Keratinocyte (primary cell): ENCODE measurements at regions not wholly inside any gene's neighbourhood (a gene's known extent, or its start where the extent isn't known, plus 50 kb on each side); places are given as distances from the start of the nearest gene placed in this dataset.

Experiments used
- DNase-seq: peaks from one replicate; pipeline ENCODE4 v3.0.0-alpha.2; 2011; ENCODE audit warnings: low read depth, missing footprints, low spot score
- FAIRE-seq: peaks from 2 replicates; lab custom pipeline; 2011; peaks lifted over from hg19 to GRCh38; lab: Jason Lieb, UNC
- H2AFZ ChIP-seq: 2 replicates; pipeline ENCODE4 v1.6.0; 2012; ENCODE audit warnings: low read length, control low read depth, inconsistent platforms; ENCODE audit not compliant: control insufficient read depth
- H3K27ac ChIP-seq: 2 replicates; pipeline ENCODE4 v1.5.1; 2011; ENCODE audit warnings: low read length; ENCODE audit not compliant: control insufficient read depth, insufficient read depth
- H3K27me3 ChIP-seq: 3 replicates; pipeline ENCODE4 v1.6.0; 2011; ENCODE audit warnings: low read length; ENCODE audit not compliant: control insufficient read depth, insufficient read depth; ENCODE audit errors: extremely low read depth
- H3K36me3 ChIP-seq, 2 experiments: 2 replicates in 1 of 2; 3 replicates in 1 of 2; pipeline ENCODE4 v1.5.1; 2011; ENCODE audit warnings: low read length in 2 of 2, mild to moderate bottlenecking in 1 of 2; ENCODE audit not compliant: control insufficient read depth in 2 of 2, insufficient read depth in 2 of 2; ENCODE audit errors: extremely low read depth in 1 of 2
- H3K4me1 ChIP-seq: 3 replicates; pipeline ENCODE4 v1.5.1; 2011; ENCODE audit warnings: low read length; ENCODE audit not compliant: control insufficient read depth, insufficient read depth; ENCODE audit errors: extremely low read depth
- H3K4me2 ChIP-seq: 3 replicates; pipeline ENCODE4 v1.6.0; 2011; ENCODE audit warnings: low read depth, low read length; ENCODE audit not compliant: control insufficient read depth, insufficient read depth; ENCODE audit errors: extremely low read depth
- H3K4me3 ChIP-seq, 3 experiments: fragments of 200-600 bp in 1 of 3; sonication (generic) in 1 of 3; 2 replicates in 2 of 3; 3 replicates in 1 of 3; pipeline ENCODE4 v1.5.1; 2011 to 2016; ENCODE audit warnings: low read length in 3 of 3, mild to moderate bottlenecking in 3 of 3, control low read depth in 2 of 3, inconsistent platforms in 1 of 3, low read depth in 1 of 3, mixed read lengths in 1 of 3, mixed run types in 1 of 3, moderate library complexity in 1 of 3; ENCODE audit not compliant: control insufficient read depth in 2 of 3, insufficient read depth in 2 of 3; ENCODE audit errors: extremely low read depth in 1 of 3
- H3K79me2 ChIP-seq: 2 replicates; pipeline ENCODE4 v1.6.0; 2012; ENCODE audit warnings: low read length; ENCODE audit not compliant: control insufficient read depth, insufficient read depth
- H3K9ac ChIP-seq: 3 replicates; pipeline ENCODE4 v1.6.0; 2011; ENCODE audit warnings: low read length; ENCODE audit not compliant: control insufficient read depth, insufficient read depth; ENCODE audit errors: extremely low read depth
- H3K9me1 ChIP-seq: 3 replicates; pipeline ENCODE4 v1.6.0; 2011; ENCODE audit warnings: low read length; ENCODE audit not compliant: control insufficient read depth, insufficient read depth; ENCODE audit errors: extremely low read depth
- H3K9me3 ChIP-seq: 2 replicates; pipeline ENCODE4 v1.5.1; 2012; ENCODE audit warnings: low read depth, low read length; ENCODE audit not compliant: control insufficient read depth
- H4K20me1 ChIP-seq: 3 replicates; pipeline ENCODE4 v1.6.0; 2011; ENCODE audit warnings: low read length; ENCODE audit not compliant: control insufficient read depth, insufficient read depth; ENCODE audit errors: extremely low read depth
- CTCF ChIP-seq, 3 experiments: IDR thresholded peaks in 1 of 3; conservative IDR thresholded peaks in 1 of 3; optimal IDR thresholded peaks in 1 of 3; 2 replicates in 2 of 3; 3 replicates in 1 of 3; pipeline versions ENCODE3 to v1.5.1; 2011; ENCODE audit warnings: low read length in 3 of 3, mild to moderate bottlenecking in 3 of 3, moderate library complexity in 2 of 3, control low read depth in 1 of 3, inconsistent platforms in 1 of 3; ENCODE audit not compliant: insufficient read depth in 2 of 3; ENCODE audit errors: extremely low read depth in 1 of 3
- EZH2 ChIP-seq: IDR thresholded peaks from one replicate; pipeline ENCODE4 v1.6.1; 2012; ENCODE audit warnings: inconsistent platforms, mild to moderate bottlenecking, low read length, moderate library complexity
- dilution Hi-C: fragments of 300-500 bp; cut with MboI; formaldehyde crosslinking; loops from one replicate; pipeline ENCODE4 v1.7.0; 2020; ENCODE audit warnings: low sequenced_read_pairs; ENCODE audit not compliant: extremely low pct_ligation_motif_present

DNA sequence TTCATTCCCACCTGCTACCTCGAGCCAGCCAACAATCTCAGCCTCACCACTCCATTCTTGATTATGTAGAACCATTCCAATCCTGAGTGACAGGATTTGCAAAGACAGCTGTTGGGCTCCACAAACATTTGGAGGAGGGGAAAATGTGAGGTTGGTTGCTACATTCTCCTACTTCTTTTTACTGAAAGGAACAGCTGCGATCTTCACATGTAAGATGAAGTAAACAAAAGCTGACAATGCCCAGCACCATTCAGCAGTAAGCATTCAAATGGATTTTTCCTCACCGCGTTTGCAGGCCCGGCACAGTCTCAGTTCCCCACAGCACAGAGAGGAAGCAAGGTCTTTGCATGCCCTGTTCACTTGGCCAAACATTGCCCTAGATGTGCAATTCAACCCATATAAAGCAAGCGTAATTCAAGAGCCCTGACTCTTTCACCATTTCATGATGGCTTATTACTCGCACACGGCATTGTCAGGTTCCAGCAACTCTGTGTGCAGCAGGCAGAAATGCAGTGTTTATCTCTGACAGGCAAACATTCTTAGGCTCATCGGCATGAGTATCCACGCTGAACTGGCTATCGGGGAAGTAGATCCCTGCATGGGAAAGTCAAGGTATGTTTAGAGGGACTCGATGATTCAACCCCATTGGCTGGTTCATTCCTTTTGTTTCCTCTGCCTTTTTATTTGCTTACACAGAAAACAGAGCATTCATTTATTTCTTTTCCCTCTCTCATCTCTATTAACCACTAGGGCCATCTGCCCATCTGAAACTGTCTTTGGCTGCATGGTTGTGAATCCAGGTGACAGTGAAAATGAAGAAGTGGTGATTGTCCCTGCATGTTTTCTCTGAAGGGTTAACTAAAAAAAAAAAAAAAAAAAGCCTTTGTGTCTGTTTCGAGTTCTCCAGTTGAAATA lies 236.1 kb upstream of the PLEKHG7 start:
- no peak for DNase-seq
- H4K20me1 ChIP-seq, result no peaks in the 10 kb centered on the region
- H3K27me3 ChIP-seq, result no peaks in the 10 kb centered on the region
- dilution Hi-C loops, result no loop called here
- no peaks in the 10 kb centered on the region for H3K4me1 ChIP-seq
- FAIRE-seq, result no peak
- H3K36me3 ChIP-seq, result no peaks in the 10 kb centered on the region
- no peak overlapping the region for H3K27ac ChIP-seq
- H3K9me1 ChIP-seq, result no peaks in the 10 kb centered on the region
- H3K4me2 ChIP-seq, result no peak overlapping the region
- H3K79me2 ChIP-seq, result no peaks in the 10 kb centered on the region
- H2AFZ ChIP-seq, result no peak overlapping the region
- H3K9ac ChIP-seq, result no peak overlapping the region
- H3K9me3 ChIP-seq, result no peaks in the 10 kb centered on the region
- TF ChIP-seq EZH2 (no peak), CTCF (optimal IDR thresholded peaks at IDR 0.05 in 1 of 3, IDR thresholded peaks at IDR 0.05 in 1 of 3, conservative IDR thresholded peaks at IDR 0.05 in 1 of 3; ENCODE audit: extremely low read depth in 1 of 3, insufficient read depth in 2 of 3, low read length in 3 of 3) (no peak)
- H3K4me3 ChIP-seq, result no peak overlapping the region

- Histone ChIP-seq H3K9me1 (no peaks in the 10 kb centered on the region), H3K27ac (no peak overlapping the region), H3K4me1 (no peaks in the 10 kb centered on the region), H3K27me3 (no peaks in the 10 kb centered on the region), H3K9ac (no peak overlapping the region), H3K9me3 (no peaks in the 10 kb centered on the region), H4K20me1 (no peaks in the 10 kb centered on the region), H3K36me3 (no peaks in the 10 kb centered on the region), H3K79me2 (no peaks in the 10 kb centered on the region), H3K4me3 (no peak overlapping the region), H3K4me2 (no peak overlapping the region), H2AFZ (no peak overlapping the region)
- dilution Hi-C loops, result no loop called here
- no peak for FAIRE-seq
- TF ChIP-seq CTCF (optimal IDR thresholded peaks at IDR 0.05 in 1 of 3, IDR thresholded peaks at IDR 0.05 in 1 of 3, conservative IDR thresholded peaks at IDR 0.05 in 1 of 3; ENCODE audit: extremely low read depth in 1 of 3, insufficient read depth in 2 of 3, low read length in 3 of 3) (no peak), EZH2 (no peak)
- no peak for DNase-seq
Measured at GRCh38 chr12:92465786-92466295, 236.9 kb upstream of the PLEKHG7 start.
